K562 (cell line): ENCODE measurements at regions not wholly inside any gene's neighbourhood (a gene's known extent, or its start where the extent isn't known, plus 50 kb on each side); places are given as distances from the start of the nearest gene placed in this dataset.

Experiments
- ATF4 ChIP-seq: fragments of 450-650 bp; formaldehyde crosslinking; IDR thresholded peaks from 2 replicates; pipeline ENCODE4 v1.4.0; 2022; ENCODE audit warnings: mild to moderate bottlenecking, moderate library complexity
- BHLHE40 ChIP-seq: IDR thresholded peaks from 2 replicates; pipeline ENCODE4 v1.6.1; 2011; ENCODE audit warnings: low read length, improper control_type of control experiment
- CEBPB ChIP-seq: fragments of 450-650 bp; IDR thresholded peaks from 2 replicates; pipeline ENCODE4 v1.6.1; 2016; ENCODE audit warnings: missing genetic modification characterization, missing compliant biosample characterization
- CREB1 ChIP-seq, 2 experiments: sonication (generic) in 1 of 2; formaldehyde crosslinking in 1 of 2; IDR thresholded peaks; 2 replicates each; pipeline versions ENCODE4 v1.6.1 to v1.8.0; 2012 to 2022; ENCODE audit warnings: inconsistent platforms in 1 of 2, mild to moderate bottlenecking in 1 of 2, missing genetic modification reagents in 1 of 2, moderate library complexity in 1 of 2
- E2F8 ChIP-seq: fragments of 450-650 bp; IDR thresholded peaks from 2 replicates; pipeline ENCODE4 v1.7.1; 2018; ENCODE audit warnings: mild to moderate bottlenecking, low read depth; ENCODE audit not compliant: partially characterized antibody
- ESRRB ChIP-seq: fragments of 250-450 bp; sonication (Bioruptor Pico); IDR thresholded peaks from 2 replicates; pipeline ENCODE4 v1.5.0; 2020; ENCODE audit warnings: mild to moderate bottlenecking, moderate library complexity, borderline replicate concordance
- JUN ChIP-seq, 2 experiments: sonication (generic) in 1 of 2; formaldehyde crosslinking in 1 of 2; IDR thresholded peaks; 2 replicates each; pipeline versions ENCODE4 v1.6.1 to v1.8.0; 2012 to 2022; ENCODE audit warnings: borderline replicate concordance in 2 of 2, mild to moderate bottlenecking in 2 of 2, improper control_type of control experiment in 1 of 2, low read depth in 1 of 2, low read length in 1 of 2, missing genetic modification reagents in 1 of 2
- KDM1A ChIP-seq, 2 experiments: fragments of 450-650 bp; IDR thresholded peaks; 2 replicates each; pipeline ENCODE4 v1.6.1; 2016; ENCODE audit warnings: mild to moderate bottlenecking in 2 of 2
- LCOR ChIP-seq: sonication (generic); formaldehyde crosslinking; IDR thresholded peaks from 2 replicates; pipeline ENCODE4 v1.8.0; 2022; ENCODE audit warnings: mild to moderate bottlenecking, missing genetic modification reagents
- MECOM ChIP-seq: fragments of 250-450 bp; sonication (Bioruptor Pico); IDR thresholded peaks from 2 replicates; pipeline ENCODE4 v1.8.0; 2022; ENCODE audit warnings: inconsistent platforms
- NFE2 ChIP-seq: IDR thresholded peaks from 2 replicates; pipeline ENCODE4 v1.6.1; 2014; ENCODE audit warnings: antibody characterized with exemption, low read depth
- SPI1 ChIP-seq: IDR thresholded peaks from 2 replicates; pipeline ENCODE4 v1.6.1; 2011; ENCODE audit warnings: low read depth, low read length, control low read depth, borderline replicate concordance
- U2AF1 ChIP-seq: fragments of 200-400 bp; formaldehyde crosslinking; optimal IDR thresholded peaks from 2 replicates; pipeline ENCODE3; 2017; ENCODE audit warnings: mild to moderate bottlenecking, low read depth, low read length, moderate library complexity
- U2AF2 ChIP-seq: fragments of 200-400 bp; formaldehyde crosslinking; optimal IDR thresholded peaks from 2 replicates; pipeline ENCODE3; 2017; ENCODE audit warnings: low read depth, mild to moderate bottlenecking, low read length

GRCh38 chr12:91478500-91478899, 295.9 kb upstream of the DCN start:
- TF ChIP-seq JUN (IDR thresholded peaks at IDR 0.05; ENCODE audit: borderline replicate concordance, low read depth, low read length) (no peak), JUN (CRISPR knock-in tag; IDR thresholded peaks at IDR 0.05; ENCODE audit: borderline replicate concordance) (no peak), CEBPB (tag) (no peak), U2AF1 (no peak), LCOR (no peak), MECOM (no peak), ESRRB (CRISPR knock-in tag) (no peak), NFE2 (no peak), E2F8 (no peak), SPI1 (no peak), ATF4 (CRISPR knock-in tag) (no peak), BHLHE40 (no peak), CREB1 (IDR thresholded peaks at IDR 0.05) (no peak), CREB1 (CRISPR knock-in tag; IDR thresholded peaks at IDR 0.05) (no peak), U2AF2 (no peak), KDM1A (IDR thresholded peaks at IDR 0.05) (no peak)
